ENCODE measurements at regions not wholly inside any gene's neighbourhood (a gene's known extent, or its start where the extent isn't known, plus 50 kb on each side); places are given as distances from the start of the nearest gene placed in this dataset.
"Not testable (repeated sequence)": the region's sequence is repeated elsewhere in the genome, so short reads cannot be mapped to it uniquely, and the experiment has no call there.

DNA sequence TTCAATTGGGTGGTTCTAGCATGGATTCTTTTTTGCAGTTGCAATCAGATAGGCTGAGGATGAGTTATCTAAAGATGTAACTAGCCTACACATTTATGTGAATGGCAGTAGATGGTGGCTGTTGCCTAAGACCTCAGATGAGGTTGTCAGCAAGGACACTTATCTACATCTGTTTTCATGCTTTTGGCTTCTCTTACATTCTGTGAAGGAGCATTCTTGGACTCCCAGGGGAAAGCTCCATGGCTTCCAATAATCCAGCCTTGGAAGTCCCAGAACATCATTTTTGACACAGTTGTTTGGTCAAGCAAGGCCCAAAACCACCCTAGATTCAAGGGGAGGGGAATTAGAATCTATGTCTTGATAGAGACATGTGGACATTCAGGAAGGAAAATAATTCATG lies 332.2 kb upstream of the RBMS3 start:
- DNase-seq (ENCODE audit: low read depth in 2 of 2) = no peak

DNA sequence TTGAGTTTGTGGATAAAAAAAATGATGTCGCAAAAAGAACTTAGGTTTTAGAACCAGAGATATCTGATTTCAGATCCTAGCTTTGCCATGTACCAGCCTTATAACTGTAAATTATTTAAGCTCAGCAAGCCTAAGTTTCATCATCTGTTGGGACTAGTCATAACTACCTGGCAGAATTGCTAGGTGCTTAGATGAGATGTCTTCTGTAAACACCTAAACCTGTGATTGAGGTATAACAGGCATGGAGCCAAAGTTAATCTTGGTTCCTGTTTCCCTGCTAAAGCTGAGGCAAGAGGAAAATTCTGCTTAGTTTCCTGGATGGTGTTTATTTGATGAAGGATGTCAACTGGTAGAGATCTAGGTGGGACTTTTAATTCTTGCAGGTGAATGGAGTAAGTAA lies 331.3 kb upstream of the RBMS3 start:
- DNase-seq (ENCODE audit: low read depth in 2 of 2) = no peak

GRCh38 chr3:28950614-28951013 lies 330.3 kb upstream of the RBMS3 start:
- DNase-seq (ENCODE audit: low read depth in 2 of 2) = no peak

GRCh38 chr3:28951772-28952556 lies 328.9 kb upstream of the RBMS3 start:
- DNase-seq (ENCODE audit: low read depth in 2 of 2) = no peak

- DNase-seq (ENCODE audit: low read depth in 2 of 2) = no peak
These were observed 322.2 kb upstream of the RBMS3 start for GRCh38 chr3:28958656-28959055.

- no peak for DNase-seq (ENCODE audit: low read depth in 2 of 2)
These were observed 309.7 kb upstream of the RBMS3 start for GRCh38 chr3:28971156-28971555.

DNA sequence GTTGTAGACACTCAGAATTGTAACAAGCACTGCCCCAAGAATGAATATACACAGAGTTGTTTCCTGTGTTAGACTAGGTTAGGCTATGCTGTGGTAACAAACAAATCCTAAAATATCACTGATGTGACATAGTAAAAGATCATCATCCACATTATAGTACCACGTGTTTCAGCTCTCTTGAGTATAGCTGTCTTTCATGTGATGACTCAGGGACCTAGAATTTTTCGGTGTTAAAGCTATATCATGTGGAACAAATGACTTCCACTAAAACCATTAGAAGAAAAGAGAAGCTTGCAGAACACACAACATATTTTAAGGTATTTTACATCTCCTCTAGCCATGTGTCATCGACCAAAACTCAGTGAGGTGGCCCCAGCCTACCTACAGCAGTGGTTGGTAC lies 307.9 kb upstream of the RBMS3 start:
- no peak for DNase-seq (ENCODE audit: low read depth in 2 of 2)

GRCh38 chr3:28973609-28974008 lies 307.3 kb upstream of the RBMS3 start:
- DNase-seq (ENCODE audit: low read depth in 2 of 2) = no peak

DNA sequence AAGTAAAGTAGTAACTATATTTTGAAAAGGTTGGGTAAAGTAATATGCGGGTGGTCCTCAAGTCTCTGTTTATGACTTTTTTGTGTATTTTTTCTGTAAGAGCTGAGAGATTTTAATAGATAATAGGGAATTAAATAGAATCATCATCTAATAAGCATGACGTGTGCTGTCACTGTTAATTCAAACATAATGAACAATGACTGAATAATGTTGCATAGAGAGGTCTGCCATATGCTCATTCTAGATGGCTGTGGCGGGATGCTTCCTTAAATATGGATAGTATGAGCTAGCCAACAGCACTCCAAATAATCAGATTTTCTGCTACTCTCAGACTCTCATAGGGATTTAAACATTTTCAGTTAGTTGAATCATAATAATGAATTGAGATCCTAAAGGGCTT lies 302.8 kb upstream of the RBMS3 start:
- DNase-seq (ENCODE audit: low read depth in 2 of 2) = no peak

- no peak for DNase-seq (ENCODE audit: low read depth in 2 of 2)
These were observed 300.7 kb upstream of the RBMS3 start for GRCh38 chr3:28980131-28980530.

- no peak for DNase-seq (ENCODE audit: low read depth in 2 of 2)
These were observed 300.2 kb upstream of the RBMS3 start for GRCh38 chr3:28980631-28981030.

GRCh38 chr3:28982906-28983305 lies 298.0 kb upstream of the RBMS3 start:
- no peak for DNase-seq (ENCODE audit: low read depth in 2 of 2)

GRCh38 chr3:28986922-28987321 lies 293.9 kb upstream of the RBMS3 start:
- no peak for DNase-seq (ENCODE audit: low read depth in 2 of 2)

DNA sequence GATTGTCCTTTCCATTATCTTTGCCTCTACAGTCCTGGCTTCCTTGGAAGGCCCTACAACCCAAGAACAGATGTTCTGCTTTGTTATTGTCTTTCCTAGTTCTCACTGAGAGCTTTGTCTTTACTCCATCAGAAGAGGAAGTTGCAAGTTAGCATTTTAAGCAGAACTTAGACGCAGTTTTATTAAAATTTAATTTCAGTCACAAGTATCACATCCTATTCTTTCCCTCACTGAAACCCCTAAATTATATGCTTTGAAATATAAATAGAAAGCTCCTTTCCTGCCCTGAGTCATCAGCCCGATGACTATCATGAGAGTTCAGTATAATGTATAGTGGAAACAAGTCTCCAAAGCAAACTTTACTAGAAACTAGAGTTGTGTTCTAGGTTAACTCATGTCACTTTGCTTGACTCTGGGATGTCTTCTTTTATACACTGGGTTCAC lies 291.2 kb upstream of the RBMS3 start:
- no peak for DNase-seq (ENCODE audit: low read depth in 2 of 2)

- DNase-seq (ENCODE audit: low read depth in 2 of 2) = no peak
These were observed 286.5 kb upstream of the RBMS3 start for GRCh38 chr3:28994161-28994905.

- DNase-seq (ENCODE audit: low read depth in 2 of 2) = no peak
These were observed 275.8 kb upstream of the RBMS3 start for GRCh38 chr3:29004885-29005599.

- DNase-seq (ENCODE audit: low read depth in 2 of 2) = no peak
These were observed 275.0 kb upstream of the RBMS3 start for GRCh38 chr3:29005862-29006261.

- no peak for DNase-seq (ENCODE audit: low read depth in 2 of 2)
These were observed 269.4 kb upstream of the RBMS3 start for GRCh38 chr3:29011441-29011840.

DNA sequence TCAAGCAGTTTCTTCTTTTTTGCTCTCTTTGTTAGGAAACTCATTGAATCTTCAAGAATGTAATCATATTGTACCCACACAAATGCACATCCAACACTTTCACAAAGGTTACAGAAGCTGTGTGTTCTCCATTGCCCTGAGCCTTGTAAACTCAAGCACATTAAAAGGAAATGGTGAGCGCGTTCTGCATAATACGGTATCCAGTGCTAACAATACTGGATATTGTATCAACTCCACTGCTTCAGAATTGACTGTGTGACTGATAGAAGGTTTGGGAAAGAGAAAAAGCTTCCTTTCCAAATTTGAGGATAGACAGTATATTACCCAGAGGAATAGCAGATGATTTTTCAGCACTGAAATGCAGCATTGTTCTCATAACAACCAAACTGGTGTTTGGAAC lies 268.9 kb upstream of the RBMS3 start:
- no peak for DNase-seq (ENCODE audit: low read depth in 2 of 2)

- no peak for DNase-seq (ENCODE audit: low read depth in 2 of 2)
These were observed 257.9 kb upstream of the RBMS3 start for GRCh38 chr3:29022976-29023375.

- DNase-seq (ENCODE audit: low read depth in 2 of 2) = no peak
These were observed 254.6 kb upstream of the RBMS3 start for GRCh38 chr3:29026286-29026685.

- no peak for DNase-seq (ENCODE audit: low read depth in 2 of 2)
These were observed 253.9 kb upstream of the RBMS3 start for GRCh38 chr3:29026959-29027358.

- DNase-seq (ENCODE audit: low read depth in 2 of 2) = not testable (repeated sequence)
These were observed 249.7 kb upstream of the RBMS3 start for GRCh38 chr3:29031175-29031574.
